Fibroblast of mammary gland (primary cell): ENCODE measurements at regions not wholly inside any gene's neighbourhood (a gene's known extent, or its start where the extent isn't known, plus 50 kb on each side); places are given as distances from the start of the nearest gene placed in this dataset.

ENCODE experiments used
- DNase-seq: peaks from one replicate; pipeline ENCODE4 v3.0.0-alpha.2; 2010; ENCODE audit warnings: low read depth
- H3K4me3 ChIP-seq: 2 replicates; pipeline ENCODE4 v1.5.1; 2011; ENCODE audit warnings: low read depth, mild to moderate bottlenecking, low read length, moderate library complexity; ENCODE audit not compliant: control insufficient read depth
- CTCF ChIP-seq: conservative IDR thresholded peaks from 2 replicates; pipeline ENCODE4 v1.5.1; 2011; ENCODE audit warnings: low read depth, low read length, inconsistent platforms; ENCODE audit not compliant: control insufficient read depth, insufficient read depth

DNA sequence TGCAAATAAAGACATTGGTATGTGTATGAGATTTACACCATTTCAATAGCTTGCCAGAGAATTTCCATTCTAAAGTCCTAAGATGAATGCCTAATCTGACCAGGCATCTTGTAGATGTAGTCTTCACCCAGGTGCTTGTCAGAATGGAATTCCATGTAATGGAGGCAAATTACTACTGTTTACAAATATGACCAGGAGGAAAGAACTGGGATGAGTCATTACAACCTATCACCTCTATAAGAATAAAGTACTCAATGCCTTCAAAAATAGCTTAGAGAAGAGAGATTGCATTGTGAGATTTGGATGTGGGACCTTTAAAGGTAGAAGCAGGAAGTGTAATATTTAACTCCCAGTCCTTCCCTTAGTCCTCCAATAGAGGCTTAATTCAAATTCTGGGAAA, 507.0 kb upstream of the PTGER4 start:
- peak; percentile 14 for DNase-seq
- TF ChIP-seq CTCF, result no peak
- H3K4me3 ChIP-seq, result no peak overlapping the region

DNA sequence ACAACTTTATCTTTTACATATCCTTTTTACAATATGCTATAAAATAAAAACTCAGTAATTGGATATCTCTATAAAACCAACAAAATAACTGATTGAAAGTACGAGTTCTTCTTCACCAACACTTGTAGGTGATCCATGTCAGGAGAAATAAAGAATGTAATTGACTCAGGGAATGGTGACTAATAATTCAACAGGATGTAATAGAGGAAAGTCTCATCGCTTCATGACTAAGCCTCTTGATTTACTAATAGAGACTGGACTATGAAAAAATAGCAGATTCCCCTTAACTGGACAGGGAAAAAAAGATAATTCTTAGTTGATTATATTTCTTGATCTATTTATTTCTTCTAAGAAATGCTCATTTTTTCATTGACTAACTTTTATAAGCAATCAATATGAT, 507.7 kb upstream of the PTGER4 start:
- TF ChIP-seq CTCF, result no peak
- DNase-seq, result peak; percentile 87
- H3K4me3 ChIP-seq, result no peak overlapping the region

- DNase-seq, result no peak
- no peak overlapping the region for H3K4me3 ChIP-seq
- no peak for TF ChIP-seq CTCF
Measured at GRCh38 chr5:40167283-40167682, 512.4 kb upstream of the PTGER4 start.

DNA sequence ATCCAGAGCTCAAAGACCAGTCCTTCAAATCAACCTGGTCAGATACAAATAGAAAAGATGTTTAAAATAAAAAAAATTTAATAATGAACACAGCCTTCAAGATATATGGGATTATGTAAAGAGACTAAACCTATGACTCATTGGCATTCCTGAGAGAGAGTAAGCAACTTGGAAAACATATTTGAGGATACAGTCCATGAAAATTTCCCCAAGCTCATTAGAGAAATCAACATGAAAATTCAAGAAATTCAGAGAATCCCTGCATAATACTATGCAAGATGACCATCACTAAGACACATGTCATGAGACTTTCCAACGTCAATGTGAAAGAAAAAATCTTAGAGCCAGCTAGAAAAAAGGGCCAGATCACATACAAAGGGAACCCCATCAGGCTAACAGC, 512.9 kb upstream of the PTGER4 start:
- no peak overlapping the region for H3K4me3 ChIP-seq
- DNase-seq, result peak; percentile 49
- TF ChIP-seq CTCF, result no peak

DNA sequence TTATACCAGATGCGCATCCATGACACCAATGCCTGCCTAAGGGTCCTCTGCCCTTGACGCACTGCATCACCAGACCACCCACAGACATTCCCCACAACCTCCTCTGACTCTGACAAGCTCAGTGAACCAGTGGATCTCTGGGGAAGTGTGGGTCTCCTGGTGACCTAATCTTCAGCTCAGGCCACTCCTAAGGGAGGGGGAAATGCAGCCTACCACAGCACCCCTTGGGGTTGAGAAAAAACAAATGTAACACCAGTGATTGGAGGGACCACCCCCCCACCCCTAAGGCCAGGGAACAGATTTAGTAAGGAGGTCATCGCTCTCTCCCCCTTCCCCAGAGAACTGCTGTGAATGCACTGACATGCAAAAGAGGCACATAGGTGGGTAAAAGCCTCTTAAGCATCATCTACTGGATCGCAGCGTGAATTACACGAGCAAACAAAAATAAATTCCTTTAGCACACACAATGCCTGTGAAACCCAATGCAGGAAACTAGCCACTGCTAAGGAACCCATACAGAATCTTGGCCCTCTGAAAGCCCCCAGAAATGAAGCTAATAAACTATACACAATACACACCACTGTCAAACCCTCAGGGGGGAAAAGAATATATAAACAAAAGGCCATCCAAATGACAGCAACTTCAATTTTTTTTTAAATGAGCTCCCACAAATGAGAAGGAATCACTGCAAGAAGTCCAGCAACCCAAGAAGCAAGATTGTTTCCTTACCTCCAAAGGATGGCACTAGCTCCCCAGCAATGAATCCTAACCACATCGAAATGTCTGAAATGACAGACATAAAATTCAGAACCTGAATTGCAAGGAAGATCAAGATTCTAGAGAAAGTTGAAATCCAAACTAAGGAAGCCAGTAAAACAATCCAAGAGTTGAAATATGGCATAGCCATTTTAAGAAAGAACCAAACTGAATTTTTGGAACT, 513.7 kb upstream of the PTGER4 start:
- no peak overlapping the region for H3K4me3 ChIP-seq
- DNase-seq, result peak; percentile 38
- TF ChIP-seq CTCF, result peak; percentile 9

DNA sequence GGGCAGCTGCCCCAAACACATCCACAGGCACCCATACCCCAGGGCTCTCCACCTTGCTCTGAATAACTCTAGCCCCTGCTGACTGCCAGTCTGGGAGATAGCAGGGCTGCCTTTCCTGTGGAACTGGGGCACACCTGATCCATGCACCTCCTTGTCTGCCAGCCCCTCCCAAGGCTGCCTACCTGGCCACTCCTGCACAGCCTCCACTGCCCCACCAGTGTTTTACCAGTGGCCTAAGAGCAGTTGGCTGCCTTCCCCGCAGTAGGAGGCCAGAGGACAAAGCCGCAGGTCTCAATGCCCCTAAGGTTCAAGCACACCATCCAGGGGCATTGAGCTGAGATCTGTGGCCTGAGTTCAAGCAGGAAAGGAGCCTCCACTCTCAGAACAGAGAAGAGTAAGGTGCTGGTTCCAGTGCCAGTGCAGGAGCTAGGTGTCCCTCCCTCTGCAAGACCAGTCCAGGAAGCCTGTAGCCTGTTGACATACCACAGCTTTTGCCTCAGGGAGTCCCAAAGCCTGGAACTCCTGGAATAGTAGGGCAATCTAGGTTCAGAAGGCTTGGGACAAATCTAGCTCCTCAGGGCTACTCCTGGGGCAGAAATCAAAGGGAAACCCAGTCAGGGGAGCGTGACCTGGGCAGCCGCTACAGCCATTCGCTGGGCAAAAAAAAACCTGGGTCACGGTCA, 514.5 kb upstream of the PTGER4 start:
- DNase-seq, result no peak
- TF ChIP-seq CTCF, result no peak
- H3K4me3 ChIP-seq, result no peak overlapping the region
